Calu3 (cell line): ENCODE measurements at regions not wholly inside any gene's neighbourhood (a gene's known extent, or its start where the extent isn't known, plus 50 kb on each side); places are given as distances from the start of the nearest gene placed in this dataset.

Experiments used
- BruUV-seq: library from RNA; stranded (reverse); fragments of 400-500 nt; replicated peaks from 2 replicates; lab custom pipeline; 2021; lab: Mats Ljungman, UMichigan
- CTCF ChIA-PET: fragments of 300-600 bp; sonication (Branson Sonifier 250); formaldehyde crosslinking; loops from one replicate; lab custom pipeline; 2022; ENCODE audit warnings: antibody characterized with exemption; lab: Charles Lee
- DNase-seq: peaks from one replicate; pipeline ENCODE4 v3.0.0; 2022
- H3K27ac Mint-ChIP-seq: one replicate; pipeline ENCODE4 v1.8.0; 2022; ENCODE audit warnings: mixed read lengths; ENCODE audit not compliant: unreplicated experiment
- H3K27me3 Mint-ChIP-seq: one replicate; pipeline ENCODE4 v1.8.0; 2022; ENCODE audit warnings: mixed read lengths; ENCODE audit not compliant: unreplicated experiment
- H3K36me3 Mint-ChIP-seq: one replicate; pipeline ENCODE4 v1.8.0; 2022; ENCODE audit warnings: mild to moderate bottlenecking, moderate library complexity, mixed read lengths; ENCODE audit not compliant: insufficient read depth, unreplicated experiment
- H3K4me1 Mint-ChIP-seq: one replicate; pipeline ENCODE4 v1.8.0; 2022; ENCODE audit warnings: mild to moderate bottlenecking, low read depth, mixed read lengths; ENCODE audit not compliant: unreplicated experiment
- H3K4me3 Mint-ChIP-seq: one replicate; pipeline ENCODE4 v1.8.0; 2022; ENCODE audit warnings: mild to moderate bottlenecking, low read depth, moderate library complexity, mixed read lengths; ENCODE audit not compliant: unreplicated experiment
- H3K9me3 Mint-ChIP-seq: one replicate; pipeline ENCODE4 v1.8.0; 2022; ENCODE audit warnings: low read depth, mixed read lengths; ENCODE audit not compliant: unreplicated experiment
- CTCF ChIP-seq: fragments of 200-600 bp; IDR thresholded peaks from one replicate; pipeline ENCODE4 v1.8.0; 2022; ENCODE audit warnings: antibody characterized with exemption; ENCODE audit not compliant: unreplicated experiment
- intact Hi-C: fragments of 100-400 bp; cut with micrococcal nuclease; formaldehyde crosslinking; loops from one replicate; pipeline ENCODE4 v1.10.0; 2022; ENCODE audit not compliant: unreplicated experiment

- Mint-ChIP-seq H3K9me3 (no peaks in the 10 kb centered on the region), H3K4me1 (peaks cover 8% of the 10 kb centered on the region), H3K4me3 (no peak overlapping the region), H3K36me3 (no peaks in the 10 kb centered on the region), H3K27me3 (no peaks in the 10 kb centered on the region), H3K27ac (no peak overlapping the region)
- no peak for DNase-seq
- no TSS peak for BruUV-seq
- intact Hi-C loops = no loop called here
- TF ChIP-seq CTCF = no peak
- CTCF ChIA-PET = no interaction called here
These were observed 407.8 kb downstream of the PTPRC start for GRCh38 chr1:199046618-199047017.

GRCh38 chr1:199054694-199055093, 415.9 kb downstream of the PTPRC start:
- no peak overlapping the region for H3K27ac Mint-ChIP-seq
- no peak for TF ChIP-seq CTCF
- H3K9me3 Mint-ChIP-seq = no peaks in the 10 kb centered on the region
- no peaks in the 10 kb centered on the region for H3K4me1 Mint-ChIP-seq
- no peak for DNase-seq
- no TSS peak for BruUV-seq
- no peaks in the 10 kb centered on the region for H3K36me3 Mint-ChIP-seq
- no peak overlapping the region for H3K4me3 Mint-ChIP-seq
- intact Hi-C loops = no loop called here
- CTCF ChIA-PET = no interaction called here
- H3K27me3 Mint-ChIP-seq = no peaks in the 10 kb centered on the region

- no peak for TF ChIP-seq CTCF
- H3K27ac Mint-ChIP-seq = no peak overlapping the region
- CTCF ChIA-PET = no interaction called here
- no peaks in the 10 kb centered on the region for H3K4me1 Mint-ChIP-seq
- no peak for DNase-seq
- no peaks in the 10 kb centered on the region for H3K36me3 Mint-ChIP-seq
- no TSS peak for BruUV-seq
- H3K27me3 Mint-ChIP-seq = no peaks in the 10 kb centered on the region
- no peaks in the 10 kb centered on the region for H3K9me3 Mint-ChIP-seq
- intact Hi-C loops = no loop called here
- no peak overlapping the region for H3K4me3 Mint-ChIP-seq
These were observed 418.5 kb downstream of the PTPRC start for GRCh38 chr1:199057322-199057721.

- H3K27me3 Mint-ChIP-seq = no peaks in the 10 kb centered on the region
- H3K4me1 Mint-ChIP-seq = no peaks in the 10 kb centered on the region
- no peaks in the 10 kb centered on the region for H3K36me3 Mint-ChIP-seq
- H3K4me3 Mint-ChIP-seq = no peak overlapping the region
- no TSS peak for BruUV-seq
- no peak for DNase-seq
- intact Hi-C loops = no loop called here
- H3K9me3 Mint-ChIP-seq = no peaks in the 10 kb centered on the region
- TF ChIP-seq CTCF = no peak
- CTCF ChIA-PET = no interaction called here
- H3K27ac Mint-ChIP-seq = no peak overlapping the region
These were observed 419.4 kb downstream of the PTPRC start for GRCh38 chr1:199058281-199058680.
